HepG2 (cell line): ENCODE measurements at regions not wholly inside any gene's neighbourhood (a gene's known extent, or its start where the extent isn't known, plus 50 kb on each side); places are given as distances from the start of the nearest gene placed in this dataset.

Source experiments
- AGO1 ChIP-seq: fragments of 200-400 bp; formaldehyde crosslinking; IDR thresholded peaks from 2 replicates; pipeline ENCODE4 v1.6.1; 2017; ENCODE audit warnings: mild to moderate bottlenecking, low read depth, low read length, moderate library complexity; ENCODE audit not compliant: poor library complexity, severe bottlenecking
- CREB1 ChIP-seq, 2 experiments: fragments of 450-650 bp in 1 of 2; IDR thresholded peaks; 2 replicates each; pipeline ENCODE4 v1.6.1; 2016 to 2017; ENCODE audit warnings: control low read depth in 1 of 2, mild to moderate bottlenecking in 1 of 2, missing compliant biosample characterization in 1 of 2, missing genetic modification characterization in 1 of 2
- ERF ChIP-seq: IDR thresholded peaks from 2 replicates; pipeline ENCODE4 v1.6.1; 2018; ENCODE audit warnings: missing biosample characterization, missing genetic modification reagents
- FOXP1 ChIP-seq, 2 experiments: fragments of 450-650 bp in 1 of 2; IDR thresholded peaks; 2 replicates each; pipeline ENCODE4 v1.6.1; 2017 to 2018; ENCODE audit warnings: antibody characterized with exemption in 1 of 2
- JDP2 ChIP-seq: sonication (generic); formaldehyde crosslinking; IDR thresholded peaks from 2 replicates; pipeline ENCODE4 v1.8.1; 2022; ENCODE audit warnings: missing genetic modification reagents, borderline replicate concordance
- MLLT10 ChIP-seq: sonication (generic); formaldehyde crosslinking; IDR thresholded peaks from 2 replicates; pipeline ENCODE4 v1.4.0; 2020; ENCODE audit warnings: missing genetic modification reagents
- NCOA2 ChIP-seq: sonication (generic); formaldehyde crosslinking; IDR thresholded peaks from 2 replicates; pipeline ENCODE4 v1.8.0; 2022; ENCODE audit warnings: inconsistent platforms
- RXRB ChIP-seq: IDR thresholded peaks from 2 replicates; pipeline ENCODE4 v1.6.1; 2016; ENCODE audit warnings: borderline replicate concordance, missing genetic modification reagents, missing compliant biosample characterization
- SMC3 ChIP-seq: IDR thresholded peaks from 2 replicates; pipeline ENCODE4 v1.6.1; 2011; ENCODE audit warnings: low read length, improper control_type of control experiment
- SOX6 ChIP-seq, 2 experiments: fragments of 450-650 bp in 1 of 2; sonication (generic) in 1 of 2; formaldehyde crosslinking in 1 of 2; IDR thresholded peaks; 2 replicates each; pipeline versions ENCODE4 v1.4.0 to v1.6.1; 2017 to 2020; ENCODE audit warnings: antibody characterized with exemption in 1 of 2, mild to moderate bottlenecking in 1 of 2, missing genetic modification reagents in 1 of 2
- SP2 ChIP-seq: sonication (generic); formaldehyde crosslinking; IDR thresholded peaks from 2 replicates; pipeline ENCODE4 v1.5.1; 2020; ENCODE audit warnings: mild to moderate bottlenecking, missing genetic modification reagents
- TARDBP ChIP-seq: sonication (generic); formaldehyde crosslinking; IDR thresholded peaks from 2 replicates; pipeline ENCODE4 v1.8.0; 2022; ENCODE audit warnings: mild to moderate bottlenecking, missing genetic modification reagents
- ZNF136 ChIP-seq: sonication (generic); formaldehyde crosslinking; IDR thresholded peaks from 2 replicates; pipeline ENCODE4 v1.8.1; 2022; ENCODE audit warnings: low read depth, mild to moderate bottlenecking, moderate library complexity, missing genetic modification reagents
- ZNF20 ChIP-seq: sonication (generic); formaldehyde crosslinking; IDR thresholded peaks from 2 replicates; pipeline ENCODE4 v1.4.0; 2020; ENCODE audit warnings: mild to moderate bottlenecking, moderate library complexity, missing genetic modification reagents
- ZNF234 ChIP-seq: sonication (generic); formaldehyde crosslinking; conservative IDR thresholded peaks from 2 replicates; pipeline ENCODE4 v1.5.1; 2020; ENCODE audit warnings: mild to moderate bottlenecking, missing genetic modification reagents
- ZNF350 ChIP-seq: sonication (generic); formaldehyde crosslinking; IDR thresholded peaks from 2 replicates; pipeline ENCODE4 v1.4.0; 2020; ENCODE audit warnings: mild to moderate bottlenecking, low read depth, missing genetic modification reagents, borderline replicate concordance
- ZNF547 ChIP-seq: sonication (generic); formaldehyde crosslinking; IDR thresholded peaks from 2 replicates; pipeline ENCODE4 v1.5.1; 2020; ENCODE audit warnings: mild to moderate bottlenecking, missing genetic modification reagents
- ZNF878 ChIP-seq: sonication (generic); formaldehyde crosslinking; IDR thresholded peaks from 2 replicates; pipeline ENCODE4 v1.8.1; 2023; ENCODE audit warnings: mild to moderate bottlenecking, missing genetic modification reagents, moderate library complexity
- TF ChIP-seq, protein P1 (sequence below): sonication (generic); formaldehyde crosslinking; IDR thresholded peaks from 2 replicates; pipeline ENCODE4 v1.5.0; 2020; ENCODE audit warnings: mild to moderate bottlenecking, missing genetic modification reagents
- TF ChIP-seq, protein P2 (sequence below): sonication (generic); formaldehyde crosslinking; IDR thresholded peaks from 2 replicates; pipeline ENCODE4 v1.4.0; 2020; ENCODE audit warnings: missing genetic modification reagents, borderline replicate concordance
- TF ChIP-seq, protein P3 (sequence below): IDR thresholded peaks from 2 replicates; pipeline ENCODE4 v1.6.1; 2018; ENCODE audit warnings: missing genetic modification reagents, mild to moderate bottlenecking, missing compliant biosample characterization

DNA sequence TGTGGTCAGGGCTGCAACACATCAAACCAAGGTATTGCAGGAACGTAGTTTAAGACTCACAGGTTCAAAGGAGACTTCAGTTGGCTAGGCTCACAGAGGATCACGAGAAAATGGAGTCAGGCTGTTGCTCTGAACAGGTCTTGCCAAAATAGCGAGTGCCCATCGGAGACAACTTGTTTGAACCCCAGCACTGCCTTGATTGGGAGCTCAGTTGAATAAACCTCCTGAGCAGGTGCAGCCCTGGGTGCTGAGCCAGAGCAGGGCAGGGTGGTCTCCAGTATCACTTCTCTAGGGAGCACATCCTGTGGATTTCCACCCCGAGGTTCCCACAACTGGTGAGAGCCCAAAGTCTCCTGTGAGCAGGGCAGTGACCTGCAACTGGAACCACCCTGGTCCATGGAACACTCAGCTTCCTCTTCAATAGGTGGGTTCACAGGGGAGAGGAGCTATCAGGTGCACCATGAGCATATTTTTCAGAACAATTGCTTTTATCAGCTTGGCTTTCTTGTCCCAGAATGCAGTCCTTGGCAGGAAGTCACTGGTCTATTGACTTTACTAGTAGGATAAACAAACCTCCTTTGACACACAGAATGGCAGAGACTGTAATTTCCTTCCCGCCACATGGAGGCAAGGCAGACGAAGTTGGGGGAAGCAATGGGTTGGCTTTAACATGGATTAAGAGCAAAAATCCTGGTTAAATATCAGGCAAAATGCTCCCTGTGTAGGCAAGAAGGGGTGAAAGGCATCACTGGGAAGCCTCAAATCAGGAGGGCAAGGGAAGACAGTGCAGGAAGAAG is 267.7 kb upstream of the FOXQ1 start (continued):
- TF ChIP-seq, protein P1, sequence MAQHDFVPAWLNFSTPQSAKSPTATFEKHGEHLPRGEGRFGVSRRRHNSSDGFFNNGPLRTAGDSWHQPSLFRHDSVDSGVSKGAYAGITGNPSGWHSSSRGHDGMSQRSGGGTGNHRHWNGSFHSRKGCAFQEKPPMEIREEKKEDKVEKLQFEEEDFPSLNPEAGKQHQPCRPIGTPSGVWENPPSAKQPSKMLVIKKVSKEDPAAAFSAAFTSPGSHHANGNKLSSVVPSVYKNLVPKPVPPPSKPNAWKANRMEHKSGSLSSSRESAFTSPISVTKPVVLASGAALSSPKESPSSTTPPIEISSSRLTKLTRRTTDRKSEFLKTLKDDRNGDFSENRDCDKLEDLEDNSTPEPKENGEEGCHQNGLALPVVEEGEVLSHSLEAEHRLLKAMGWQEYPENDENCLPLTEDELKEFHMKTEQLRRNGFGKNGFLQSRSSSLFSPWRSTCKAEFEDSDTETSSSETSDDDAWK (CRISPR knock-in tag) = no peak
- TF ChIP-seq ZNF547 (peak; percentile 89), ZNF20 (CRISPR knock-in tag) (no peak), SMC3 (peak; percentile 9; the same call in 1 of the 2 replicates), RXRB (CRISPR knock-in tag) (peak; percentile 78), ZNF350 (CRISPR knock-in tag) (0 out of 2 replicates have a peak, but pooled peaks have one; percentile 28), TARDBP (CRISPR knock-in tag) (peak; percentile 64; the same call in 1 of the 2 replicates), ZNF136 (CRISPR knock-in tag) (0 out of 2 replicates have a peak, but pooled peaks have one; percentile 60), FOXP1 (IDR thresholded peaks at IDR 0.05) (no peak), FOXP1 (CRISPR knock-in tag; IDR thresholded peaks at IDR 0.05) (peak; percentile 75; the same call in 1 of the 2 replicates), ZNF234 (no peak), NCOA2 (CRISPR knock-in tag) (peak; percentile 63), MLLT10 (CRISPR knock-in tag) (no peak), ERF (CRISPR knock-in tag) (peak; percentile 56; the same call in 1 of the 2 replicates), CREB1 (IDR thresholded peaks at IDR 0.05) (no peak), CREB1 (CRISPR knock-in tag; IDR thresholded peaks at IDR 0.05) (peak; percentile 58), SOX6 (IDR thresholded peaks at IDR 0.05) (no peak), SOX6 (CRISPR knock-in tag; IDR thresholded peaks at IDR 0.05) (peak; percentile 94), SP2 (CRISPR knock-in tag) (no peak), ZNF878 (0 out of 2 replicates have a peak, but pooled peaks have one; percentile 46), JDP2 (CRISPR knock-in tag) (no peak), AGO1 (no peak)
- TF ChIP-seq, protein P2, sequence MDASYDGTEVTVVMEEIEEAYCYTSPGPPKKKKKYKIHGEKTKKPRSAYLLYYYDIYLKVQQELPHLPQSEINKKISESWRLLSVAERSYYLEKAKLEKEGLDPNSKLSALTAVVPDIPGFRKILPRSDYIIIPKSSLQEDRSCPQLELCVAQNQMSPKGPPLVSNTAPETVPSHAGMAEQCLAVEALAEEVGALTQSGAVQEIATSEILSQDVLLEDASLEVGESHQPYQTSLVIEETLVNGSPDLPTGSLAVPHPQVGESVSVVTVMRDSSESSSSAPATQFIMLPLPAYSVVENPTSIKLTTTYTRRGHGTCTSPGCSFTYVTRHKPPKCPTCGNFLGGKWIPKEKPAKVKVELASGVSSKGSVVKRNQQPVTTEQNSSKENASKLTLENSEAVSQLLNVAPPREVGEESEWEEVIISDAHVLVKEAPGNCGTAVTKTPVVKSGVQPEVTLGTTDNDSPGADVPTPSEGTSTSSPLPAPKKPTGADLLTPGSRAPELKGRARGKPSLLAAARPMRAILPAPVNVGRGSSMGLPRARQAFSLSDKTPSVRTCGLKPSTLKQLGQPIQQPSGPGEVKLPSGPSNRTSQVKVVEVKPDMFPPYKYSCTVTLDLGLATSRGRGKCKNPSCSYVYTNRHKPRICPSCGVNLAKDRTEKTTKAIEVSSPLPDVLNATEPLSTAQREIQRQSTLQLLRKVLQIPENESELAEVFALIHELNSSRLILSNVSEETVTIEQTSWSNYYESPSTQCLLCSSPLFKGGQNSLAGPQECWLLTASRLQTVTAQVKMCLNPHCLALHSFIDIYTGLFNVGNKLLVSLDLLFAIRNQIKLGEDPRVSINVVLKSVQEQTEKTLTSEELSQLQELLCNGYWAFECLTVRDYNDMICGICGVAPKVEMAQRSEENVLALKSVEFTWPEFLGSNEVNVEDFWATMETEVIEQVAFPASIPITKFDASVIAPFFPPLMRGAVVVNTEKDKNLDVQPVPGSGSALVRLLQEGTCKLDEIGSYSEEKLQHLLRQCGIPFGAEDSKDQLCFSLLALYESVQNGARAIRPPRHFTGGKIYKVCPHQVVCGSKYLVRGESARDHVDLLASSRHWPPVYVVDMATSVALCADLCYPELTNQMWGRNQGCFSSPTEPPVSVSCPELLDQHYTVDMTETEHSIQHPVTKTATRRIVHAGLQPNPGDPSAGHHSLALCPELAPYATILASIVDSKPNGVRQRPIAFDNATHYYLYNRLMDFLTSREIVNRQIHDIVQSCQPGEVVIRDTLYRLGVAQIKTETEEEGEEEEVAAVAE (CRISPR knock-in tag) = peak; percentile 34; the same call in 1 of the 2 replicates
- TF ChIP-seq, protein P3, sequence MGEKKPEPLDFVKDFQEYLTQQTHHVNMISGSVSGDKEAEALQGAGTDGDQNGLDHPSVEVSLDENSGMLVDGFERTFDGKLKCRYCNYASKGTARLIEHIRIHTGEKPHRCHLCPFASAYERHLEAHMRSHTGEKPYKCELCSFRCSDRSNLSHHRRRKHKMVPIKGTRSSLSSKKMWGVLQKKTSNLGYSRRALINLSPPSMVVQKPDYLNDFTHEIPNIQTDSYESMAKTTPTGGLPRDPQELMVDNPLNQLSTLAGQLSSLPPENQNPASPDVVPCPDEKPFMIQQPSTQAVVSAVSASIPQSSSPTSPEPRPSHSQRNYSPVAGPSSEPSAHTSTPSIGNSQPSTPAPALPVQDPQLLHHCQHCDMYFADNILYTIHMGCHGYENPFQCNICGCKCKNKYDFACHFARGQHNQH (CRISPR knock-in tag) = peak; percentile 44; the same call in 1 of the 2 replicates
